ENCODE measurements at regions not wholly inside any gene's neighbourhood (a gene's known extent, or its start where the extent isn't known, plus 50 kb on each side); places are given as distances from the start of the nearest gene placed in this dataset.

- DNase-seq (ENCODE audit: low read depth, low spot score) = no peak
- no peaks in the 10 kb centered on the region for H3K36me3 ChIP-seq (ENCODE audit: insufficient read depth, low read length)
- no peak overlapping the region for H3K27ac ChIP-seq
- H3K9me3 ChIP-seq (ENCODE audit: low read depth, low read length) = no peaks in the 10 kb centered on the region
- H3K4me3 ChIP-seq = no peak overlapping the region
- H3K9ac ChIP-seq (ENCODE audit: insufficient read length) = no peak overlapping the region
- no peak for TF ChIP-seq EZH2 (IDR thresholded peaks at IDR 0.05)
- TF ChIP-seq FOXP2 (optimal IDR thresholded peaks at IDR 0.05; ENCODE audit: control extremely low read depth, extremely low read length, insufficient read depth) = no peak
- TF ChIP-seq POLR2AphosphoS5 (IDR thresholded peaks at IDR 0.05; ENCODE audit: borderline replicate concordance, low read depth, low read length) = no peak
These were observed 241.2 kb upstream of the SAMSN1 start for GRCh38 chr21:14787312-14787711.

DNA sequence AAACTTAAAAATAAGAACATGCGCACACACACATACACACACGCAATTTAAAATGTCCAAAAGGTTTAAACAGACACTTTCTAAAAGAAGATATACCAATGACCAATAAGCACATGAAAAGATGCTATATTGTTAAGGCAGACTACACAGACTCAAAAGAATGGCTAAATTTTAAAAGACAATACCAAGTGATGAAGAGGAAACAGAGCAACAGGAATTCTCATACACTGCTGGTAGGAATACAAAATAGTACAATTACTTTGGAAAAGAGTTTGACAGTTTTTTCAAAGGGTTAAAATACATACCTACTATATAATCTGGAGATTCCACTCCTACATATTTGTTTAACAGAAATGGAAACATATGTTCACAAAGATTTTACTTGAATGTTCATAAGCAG is 239.6 kb upstream of the SAMSN1 start:
- H3K9me3 ChIP-seq (ENCODE audit: low read depth, low read length) = no peaks in the 10 kb centered on the region
- no peaks in the 10 kb centered on the region for H3K36me3 ChIP-seq (ENCODE audit: insufficient read depth, low read length)
- TF ChIP-seq FOXP2 (optimal IDR thresholded peaks at IDR 0.05; ENCODE audit: control extremely low read depth, extremely low read length, insufficient read depth) = no peak
- TF ChIP-seq POLR2AphosphoS5 (IDR thresholded peaks at IDR 0.05; ENCODE audit: borderline replicate concordance, low read depth, low read length) = no peak
- no peak for TF ChIP-seq EZH2 (IDR thresholded peaks at IDR 0.05)
- H3K27ac ChIP-seq = no peak overlapping the region
- H3K9ac ChIP-seq (ENCODE audit: insufficient read length) = no peak overlapping the region
- no peak overlapping the region for H3K4me3 ChIP-seq
- DNase-seq (ENCODE audit: low read depth, low spot score) = no peak

GRCh38 chr21:14773777-14774345 is 227.7 kb upstream of the SAMSN1 start:
- DNase-seq (ENCODE audit: low read depth, low spot score) = peak; percentile 14
- Histone ChIP-seq H3K36me3 (ENCODE audit: insufficient read depth, low read length) (no peaks in the 10 kb centered on the region), H3K4me3 (no peak overlapping the region), H3K9ac (ENCODE audit: insufficient read length) (no peak overlapping the region), H3K27ac (no peak overlapping the region), H3K9me3 (ENCODE audit: low read depth, low read length) (no peaks in the 10 kb centered on the region)
- TF ChIP-seq FOXP2 (optimal IDR thresholded peaks at IDR 0.05; ENCODE audit: control extremely low read depth, extremely low read length, insufficient read depth) (no peak), POLR2AphosphoS5 (IDR thresholded peaks at IDR 0.05; ENCODE audit: borderline replicate concordance, low read depth, low read length) (no peak), EZH2 (IDR thresholded peaks at IDR 0.05) (no peak)

GRCh38 chr21:14771593-14771992 is 225.5 kb upstream of the SAMSN1 start:
- Histone ChIP-seq H3K9me3 (ENCODE audit: low read depth, low read length) (no peaks in the 10 kb centered on the region), H3K4me3 (no peak overlapping the region), H3K27ac (no peak overlapping the region), H3K9ac (ENCODE audit: insufficient read length) (no peak overlapping the region), H3K36me3 (ENCODE audit: insufficient read depth, low read length) (no peaks in the 10 kb centered on the region)
- TF ChIP-seq POLR2AphosphoS5 (IDR thresholded peaks at IDR 0.05; ENCODE audit: borderline replicate concordance, low read depth, low read length) (no peak), EZH2 (IDR thresholded peaks at IDR 0.05) (no peak), FOXP2 (optimal IDR thresholded peaks at IDR 0.05; ENCODE audit: control extremely low read depth, extremely low read length, insufficient read depth) (no peak)
- no peak for DNase-seq (ENCODE audit: low read depth, low spot score)

GRCh38 chr21:14768042-14768441 is 221.9 kb upstream of the SAMSN1 start:
- Histone ChIP-seq H3K4me3 (no peak overlapping the region), H3K36me3 (ENCODE audit: insufficient read depth, low read length) (no peaks in the 10 kb centered on the region), H3K9ac (ENCODE audit: insufficient read length) (no peak overlapping the region), H3K27ac (no peak overlapping the region), H3K9me3 (ENCODE audit: low read depth, low read length) (no peaks in the 10 kb centered on the region)
- no peak for DNase-seq (ENCODE audit: low read depth, low spot score)
- TF ChIP-seq POLR2AphosphoS5 (IDR thresholded peaks at IDR 0.05; ENCODE audit: borderline replicate concordance, low read depth, low read length) (no peak), FOXP2 (optimal IDR thresholded peaks at IDR 0.05; ENCODE audit: control extremely low read depth, extremely low read length, insufficient read depth) (no peak), EZH2 (IDR thresholded peaks at IDR 0.05) (no peak)

DNA sequence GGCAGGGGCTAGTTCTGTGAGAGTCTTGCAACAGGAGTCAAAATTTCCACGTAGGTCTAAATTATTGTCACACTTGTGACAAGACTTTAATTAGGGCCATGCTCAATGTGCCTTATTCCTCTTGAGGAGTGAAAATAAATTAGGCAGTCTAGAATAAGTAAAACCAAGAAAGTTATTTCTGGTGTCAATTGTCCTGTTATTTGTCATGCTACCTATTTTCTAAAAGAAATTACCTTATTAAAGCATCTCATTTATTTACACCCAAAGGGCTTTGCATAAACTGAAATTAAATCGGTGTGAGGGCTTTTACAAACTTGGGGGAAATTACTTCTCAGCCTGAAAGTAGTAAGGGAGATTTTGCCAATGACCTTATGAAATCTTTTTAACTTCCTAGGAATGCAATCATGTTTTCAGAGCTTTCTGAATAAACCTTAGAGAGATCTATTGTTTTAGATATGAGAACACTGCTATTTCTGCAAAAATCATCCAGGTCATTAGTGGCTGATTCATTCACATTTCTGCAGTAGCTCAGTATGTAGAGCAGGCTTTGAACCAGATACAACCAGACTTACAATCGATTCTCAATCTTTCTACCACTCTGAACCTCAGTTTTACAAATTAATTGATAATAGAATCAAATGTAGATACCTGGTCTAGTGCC is 221.2 kb upstream of the SAMSN1 start:
- Histone ChIP-seq H3K4me3 (no peak overlapping the region), H3K36me3 (ENCODE audit: insufficient read depth, low read length) (no peaks in the 10 kb centered on the region), H3K9me3 (ENCODE audit: low read depth, low read length) (no peaks in the 10 kb centered on the region), H3K9ac (ENCODE audit: insufficient read length) (no peak overlapping the region), H3K27ac (no peak overlapping the region)
- DNase-seq (ENCODE audit: low read depth, low spot score) = no peak
- TF ChIP-seq EZH2 (IDR thresholded peaks at IDR 0.05) (no peak), POLR2AphosphoS5 (IDR thresholded peaks at IDR 0.05; ENCODE audit: borderline replicate concordance, low read depth, low read length) (no peak), FOXP2 (optimal IDR thresholded peaks at IDR 0.05; ENCODE audit: control extremely low read depth, extremely low read length, insufficient read depth) (no peak)

DNA sequence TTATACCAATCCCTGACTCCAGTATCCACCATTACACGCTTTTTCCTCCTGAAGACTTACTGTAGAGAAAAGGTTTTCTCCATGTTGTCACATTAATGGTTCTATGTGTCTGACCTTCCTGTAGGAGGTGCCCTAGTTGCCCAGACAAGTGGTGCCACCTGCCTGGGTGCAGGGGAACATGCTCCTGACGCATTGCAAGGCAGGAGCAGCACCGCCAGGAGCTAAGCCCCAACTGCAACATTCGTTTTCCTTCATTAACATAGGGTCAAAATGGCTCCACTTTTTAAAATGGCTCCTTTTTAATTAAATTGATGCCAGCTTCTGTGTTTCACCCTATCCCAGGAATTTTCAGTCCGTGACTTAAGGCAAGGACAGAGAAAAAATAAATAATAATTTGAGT is 220.1 kb upstream of the SAMSN1 start:
- H3K9me3 ChIP-seq (ENCODE audit: low read depth, low read length) = no peaks in the 10 kb centered on the region
- no peak overlapping the region for H3K4me3 ChIP-seq
- H3K36me3 ChIP-seq (ENCODE audit: insufficient read depth, low read length) = no peaks in the 10 kb centered on the region
- no peak overlapping the region for H3K9ac ChIP-seq (ENCODE audit: insufficient read length)
- TF ChIP-seq POLR2AphosphoS5 (IDR thresholded peaks at IDR 0.05; ENCODE audit: borderline replicate concordance, low read depth, low read length) (no peak), EZH2 (IDR thresholded peaks at IDR 0.05) (no peak), FOXP2 (optimal IDR thresholded peaks at IDR 0.05; ENCODE audit: control extremely low read depth, extremely low read length, insufficient read depth) (no peak)
- no peak overlapping the region for H3K27ac ChIP-seq
- DNase-seq (ENCODE audit: low read depth, low spot score) = no peak

GRCh38 chr21:14763695-14764064 is 217.6 kb upstream of the SAMSN1 start:
- Histone ChIP-seq H3K9ac (ENCODE audit: insufficient read length) (no peak overlapping the region), H3K9me3 (ENCODE audit: low read depth, low read length) (no peaks in the 10 kb centered on the region), H3K4me3 (no peak overlapping the region), H3K27ac (no peak overlapping the region), H3K36me3 (ENCODE audit: insufficient read depth, low read length) (no peaks in the 10 kb centered on the region)
- TF ChIP-seq FOXP2 (optimal IDR thresholded peaks at IDR 0.05; ENCODE audit: control extremely low read depth, extremely low read length, insufficient read depth) = no peak
- no peak for DNase-seq (ENCODE audit: low read depth, low spot score)
